Kidney tubule cell (primary cell): ENCODE measurements at regions not wholly inside any gene's neighbourhood (a gene's known extent, or its start where the extent isn't known, plus 50 kb on each side); places are given as distances from the start of the nearest gene placed in this dataset.

Source experiments
- DNase-seq: peaks from one replicate; pipeline ENCODE4 v3.0.0-alpha.2; 2018; ENCODE audit warnings: low spot score

DNA sequence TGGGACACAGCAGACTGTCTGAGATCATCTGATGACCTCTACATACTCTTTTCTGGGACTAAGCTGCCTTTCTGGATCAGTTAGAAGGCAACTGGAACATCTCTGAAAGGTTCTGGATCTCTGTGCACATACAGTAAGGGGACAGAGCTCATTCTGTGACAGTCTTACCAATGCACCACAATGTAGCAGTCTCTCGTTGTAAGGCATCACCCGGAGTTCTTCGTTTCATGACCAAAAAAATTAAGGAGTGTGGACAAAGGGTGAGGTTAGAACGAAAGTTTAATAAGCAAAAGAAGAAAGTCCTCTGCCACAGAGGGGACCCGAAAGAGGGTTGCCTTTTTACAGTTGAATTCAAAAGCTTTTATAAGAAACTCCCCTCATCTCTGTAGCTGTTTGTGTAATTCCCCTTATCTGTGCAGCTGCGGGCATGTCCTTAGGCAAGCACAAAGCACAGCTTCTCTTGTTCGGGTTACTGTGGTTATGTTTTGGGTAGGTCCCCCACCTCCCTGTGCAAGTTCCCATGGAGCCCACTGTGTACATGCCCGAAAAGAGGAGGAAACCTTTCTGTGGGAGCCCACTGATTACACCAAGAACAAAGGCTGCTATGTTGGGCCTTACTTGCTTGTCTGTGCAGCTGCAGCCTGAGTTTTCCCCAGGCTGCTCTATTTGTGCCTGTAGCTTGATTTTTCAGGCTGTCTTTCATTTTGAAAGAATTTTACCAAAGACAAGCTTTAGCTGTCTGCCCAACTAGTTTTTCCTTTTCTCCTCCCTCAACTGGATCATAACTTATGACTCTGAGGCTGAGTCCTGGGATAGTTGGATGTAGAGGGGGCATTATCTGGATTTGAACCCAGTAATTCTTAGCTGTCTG is 53.1 kb upstream of the CACNA1E start:
- no peak for DNase-seq
